IMR-90 (cell line): ENCODE measurements at regions not wholly inside any gene's neighbourhood (a gene's known extent, or its start where the extent isn't known, plus 50 kb on each side); places are given as distances from the start of the nearest gene placed in this dataset.

Experiments
- ATAC-seq: fragments of 200-7000 bp; cut with Tn5 transposase; 2 replicates; pipeline ENCODE4 v1.9.1; 2020; ENCODE audit warnings: low read depth, mild to moderate bottlenecking, moderate library complexity
- BruUV-seq: library from RNA; stranded (reverse); fragments of 400-500 nt; replicated peaks from 2 replicates; lab custom pipeline; 2021; lab: Mats Ljungman, UMichigan
- CTCF ChIA-PET: fragments of 300-600 bp; formaldehyde crosslinking; extraction: SDS; loops from one replicate; lab custom pipeline; 2021; ENCODE audit warnings: antibody characterized with exemption; lab: Yijun Ruan, JAX
- POLR2A ChIA-PET: fragments of 300-600 bp; sonication (Branson Sonifier 250); formaldehyde crosslinking; loops from one replicate; lab custom pipeline; 2022; ENCODE audit warnings: antibody characterized with exemption; ENCODE audit not compliant: unreplicated experiment; lab: Charles Lee
- DNase-seq: peaks from one replicate; pipeline ENCODE4 v3.0.0; 2013
- H2AFZ ChIP-seq: replicated peaks from 2 replicates; pipeline ENCODE3; 2013; ENCODE audit warnings: low read length, mild to moderate bottlenecking; ENCODE audit not compliant: poor library complexity
- H2AK5ac ChIP-seq: 2 replicates; pipeline ENCODE4 v1.6.1; 2013; ENCODE audit warnings: low read depth, low read length, inconsistent platforms
- H2AK9ac ChIP-seq: replicated peaks from 2 replicates; pipeline ENCODE3; 2013; ENCODE audit warnings: mild to moderate bottlenecking, low read depth, low read length, moderate library complexity; ENCODE audit not compliant: poor library complexity
- H2BK120ac ChIP-seq: 2 replicates; pipeline ENCODE4 v1.6.1; 2013; ENCODE audit warnings: low read depth, low read length, inconsistent platforms
- H2BK15ac ChIP-seq: 3 replicates; pipeline ENCODE4 v1.6.1; 2013; ENCODE audit warnings: low read depth, low read length, inconsistent platforms
- H2BK20ac ChIP-seq: 2 replicates; pipeline ENCODE4 v1.6.1; 2013; ENCODE audit warnings: low read depth, mild to moderate bottlenecking, inconsistent platforms, low read length, moderate library complexity
- H2BK5ac ChIP-seq: 2 replicates; pipeline ENCODE4 v1.6.1; 2013; ENCODE audit warnings: mild to moderate bottlenecking, low read depth, low read length, inconsistent platforms; ENCODE audit not compliant: poor library complexity, severe bottlenecking
- H3K14ac ChIP-seq: replicated peaks from 2 replicates; pipeline ENCODE4 v1.6.1; 2013; ENCODE audit warnings: low read depth, low read length, inconsistent platforms
- H3K18ac ChIP-seq: 2 replicates; pipeline ENCODE4 v1.6.1; 2013; ENCODE audit warnings: low read depth, low read length, control low read depth
- H3K23ac ChIP-seq: 2 replicates; pipeline ENCODE4 v1.6.1; 2013; ENCODE audit warnings: low read depth, low read length, inconsistent platforms
- H3K27ac ChIP-seq: 2 replicates; pipeline ENCODE4 v1.5.1; 2013; ENCODE audit warnings: mild to moderate bottlenecking, control low read depth, low read length; ENCODE audit not compliant: insufficient read depth
- H3K27me3 ChIP-seq: 2 replicates; pipeline ENCODE4 v1.6.1; 2013; ENCODE audit warnings: low read length; ENCODE audit not compliant: control insufficient read depth, insufficient read depth
- H3K36me3 ChIP-seq: 2 replicates; pipeline ENCODE4 v1.6.1; 2013; ENCODE audit warnings: low read length, mixed read lengths; ENCODE audit not compliant: control insufficient read depth, insufficient read depth
- H3K4ac ChIP-seq: 2 replicates; pipeline ENCODE4 v1.6.1; 2013; ENCODE audit warnings: low read depth, low read length, inconsistent platforms
- H3K4me1 ChIP-seq: 2 replicates; pipeline ENCODE4 v1.6.1; 2013; ENCODE audit warnings: low read length, mixed read lengths; ENCODE audit not compliant: control insufficient read depth, insufficient read depth
- H3K4me2 ChIP-seq: 2 replicates; pipeline ENCODE4 v1.6.1; 2013; ENCODE audit warnings: low read depth, mild to moderate bottlenecking, control low read depth, low read length, moderate library complexity
- H3K4me3 ChIP-seq: 2 replicates; pipeline ENCODE4 v1.5.1; 2013; ENCODE audit warnings: low read depth, mild to moderate bottlenecking, control low read depth, low read length, moderate library complexity; ENCODE audit not compliant: insufficient read depth
- H3K56ac ChIP-seq: 2 replicates; pipeline ENCODE4 v1.6.1; 2013; ENCODE audit warnings: low read length, inconsistent platforms; ENCODE audit not compliant: insufficient read depth; ENCODE audit errors: extremely low read depth
- H3K79me1 ChIP-seq, 2 experiments: 2 replicates each; pipeline ENCODE4 v1.6.1; 2013; ENCODE audit warnings: low read length in 2 of 2, inconsistent platforms in 1 of 2, low read depth in 1 of 2
- H3K9ac ChIP-seq: 2 replicates; pipeline ENCODE4 v1.6.1; 2013; ENCODE audit warnings: low read depth, low read length, control low read depth
- H3K9me1 ChIP-seq: 2 replicates; pipeline ENCODE4 v1.6.1; 2013; ENCODE audit warnings: low read length, inconsistent platforms; ENCODE audit not compliant: insufficient read depth
- H3K9me3 ChIP-seq: 2 replicates; pipeline ENCODE4 v1.6.1; 2013; ENCODE audit warnings: low read length; ENCODE audit not compliant: control insufficient read depth, insufficient read depth
- H4K20me1 ChIP-seq: 2 replicates; pipeline ENCODE4 v1.6.1; 2013; ENCODE audit warnings: low read length, inconsistent platforms; ENCODE audit not compliant: insufficient read depth
- H4K5ac ChIP-seq: 2 replicates; pipeline ENCODE4 v1.6.1; 2013; ENCODE audit warnings: mild to moderate bottlenecking, low read depth, low read length, control low read depth
- H4K8ac ChIP-seq, 2 experiments: 2 replicates each; pipeline ENCODE4 v1.6.1; 2013; ENCODE audit warnings: low read depth in 2 of 2, low read length in 2 of 2, control low read depth in 1 of 2, inconsistent platforms in 1 of 2
- H4K91ac ChIP-seq: 2 replicates; pipeline ENCODE4 v1.6.1; 2013; ENCODE audit warnings: low read depth, low read length, inconsistent platforms; ENCODE audit not compliant: insufficient read depth
- BHLHE40 ChIP-seq: fragments of 150-350 bp; IDR thresholded peaks from 2 replicates; pipeline ENCODE4 v1.6.1; 2016; ENCODE audit warnings: mild to moderate bottlenecking, low read depth, low read length
- FOS ChIP-seq: fragments of 150-350 bp; IDR thresholded peaks from 2 replicates; pipeline ENCODE4 v1.6.1; 2016; ENCODE audit warnings: low read depth, low read length
- POLR2A ChIP-seq: IDR thresholded peaks from 2 replicates; pipeline ENCODE4 v1.6.1; 2012; ENCODE audit warnings: mild to moderate bottlenecking, low read depth, low read length
- RCOR1 ChIP-seq: IDR thresholded peaks from 2 replicates; pipeline ENCODE4 v1.6.1; 2012; ENCODE audit warnings: mild to moderate bottlenecking, low read length, improper control_type of control experiment; ENCODE audit not compliant: insufficient replicate concordance
- SMC3 ChIP-seq: fragments of 150-350 bp; IDR thresholded peaks from 2 replicates; pipeline ENCODE4 v1.6.1; 2016; ENCODE audit warnings: low read depth, mild to moderate bottlenecking, antibody characterized with exemption, low read length, moderate library complexity
- WGBS, 2 experiments: methylation state at CpG; one replicate each; pipeline versions ENCODE4 v1.1.5 to v1.1.7; 2013; ENCODE audit warnings: missing lambda C conversion rate in 2 of 2; ENCODE audit not compliant: insufficient read length in 1 of 2; ENCODE audit errors: extremely low coverage in 2 of 2; 5-methylcytosine and 5-hydroxymethylcytosine counted together
- dilution Hi-C: fragments of 300-500 bp; cut with HindIII; formaldehyde crosslinking; loops from one replicate; pipeline ENCODE4 v1.14.3; 2018; ENCODE audit warnings: low sequenced_read_pairs; ENCODE audit not compliant: unreplicated experiment
- in situ Hi-C: fragments of 300-500 bp; cut with MboI; formaldehyde crosslinking; loops from 3 replicates; pipeline ENCODE4 v1.14.3; 2019; ENCODE audit warnings: low sequenced_read_pairs, inconsistent platforms, mixed read lengths
- intact Hi-C: fragments of 100-400 bp; cut with micrococcal nuclease; formaldehyde crosslinking; loops from 2 replicates; pipeline ENCODE4 v1.10.0; 2022
- TF ChIP-seq, protein P1 (sequence below): fragments of 150-350 bp; IDR thresholded peaks from 2 replicates; pipeline ENCODE4 v1.6.1; 2016; ENCODE audit warnings: low read depth, mild to moderate bottlenecking, low read length, moderate library complexity, borderline replicate concordance

DNA sequence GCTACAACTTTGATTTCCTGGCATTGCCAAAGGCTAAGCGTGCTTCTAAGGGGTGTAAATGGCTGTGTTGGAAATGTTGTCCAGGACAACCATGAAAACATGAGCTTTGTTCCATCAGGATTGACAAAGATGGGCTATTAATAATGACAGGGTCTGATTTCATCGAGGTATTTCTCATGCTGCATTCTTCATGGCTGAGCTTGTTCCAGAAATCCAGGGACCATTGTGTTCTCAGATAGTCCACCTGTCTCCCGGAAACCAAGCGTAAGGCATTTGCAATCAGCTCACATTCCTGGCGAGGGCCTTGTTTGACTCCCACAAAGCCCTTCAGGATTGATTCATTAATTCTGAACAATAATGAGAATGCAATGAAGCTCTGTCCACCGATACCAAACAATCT lies 111.3 kb downstream of the CD47 start:
- Histone ChIP-seq H3K27me3 (peaks cover 13% of the 10 kb centered on the region), H3K9me1 (peaks cover 3% of the 10 kb centered on the region; the same call in 1 of the 2 replicates), H3K56ac (no peak overlapping the region), H2BK5ac (no peak overlapping the region), H2AFZ (no peak overlapping the region), H2BK120ac (no peak overlapping the region), H2AK5ac (no peak overlapping the region), H3K18ac (no peak overlapping the region), H4K91ac (no peak overlapping the region), H3K79me1 (no peaks in the 10 kb centered on the region), H2BK15ac (no peak overlapping the region), H3K4me1 (peaks cover 5% of the 10 kb centered on the region; the same call in 1 of the 2 replicates), H4K5ac (no peak overlapping the region), H3K4ac (no peak overlapping the region), H3K14ac (no peak overlapping the region), H2AK9ac (no peak overlapping the region), H3K36me3 (no peaks in the 10 kb centered on the region), H2BK20ac (no peak overlapping the region), H3K9me3 (no peaks in the 10 kb centered on the region), H3K9ac (no peak overlapping the region), H4K20me1 (no peaks in the 10 kb centered on the region), H3K23ac (no peak overlapping the region), H3K4me3 (no peak overlapping the region), H3K4me2 (no peak overlapping the region), H3K27ac (no peak overlapping the region), H4K8ac (no peak overlapping the region)
- no peak for TF ChIP-seq RCOR1
- TF ChIP-seq POLR2A, result no peak
- TF ChIP-seq FOS, result no peak
- no peak for TF ChIP-seq BHLHE40
- TF ChIP-seq, protein P1, sequence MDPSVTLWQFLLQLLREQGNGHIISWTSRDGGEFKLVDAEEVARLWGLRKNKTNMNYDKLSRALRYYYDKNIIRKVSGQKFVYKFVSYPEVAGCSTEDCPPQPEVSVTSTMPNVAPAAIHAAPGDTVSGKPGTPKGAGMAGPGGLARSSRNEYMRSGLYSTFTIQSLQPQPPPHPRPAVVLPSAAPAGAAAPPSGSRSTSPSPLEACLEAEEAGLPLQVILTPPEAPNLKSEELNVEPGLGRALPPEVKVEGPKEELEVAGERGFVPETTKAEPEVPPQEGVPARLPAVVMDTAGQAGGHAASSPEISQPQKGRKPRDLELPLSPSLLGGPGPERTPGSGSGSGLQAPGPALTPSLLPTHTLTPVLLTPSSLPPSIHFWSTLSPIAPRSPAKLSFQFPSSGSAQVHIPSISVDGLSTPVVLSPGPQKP, result no peak
- no peak for TF ChIP-seq SMC3
- intact Hi-C loops, result no loop called here
- WGBS, 2 experiments, result 85% methylated on average over 5 of the region's 6 CpGs; no CpG with 5 or more reads in 1 of the 2 experiments
- POLR2A ChIA-PET, result no interaction called here
- no peak for DNase-seq
- BruUV-seq, result no TSS peak
- ATAC-seq, result no peak
- CTCF ChIA-PET, result no interaction called here
- in situ Hi-C loops, result no loop called here
- dilution Hi-C loops, result no loop called here
